HEK293T (cell line): ENCODE measurements at regions not wholly inside any gene's neighbourhood (a gene's known extent, or its start where the extent isn't known, plus 50 kb on each side); places are given as distances from the start of the nearest gene placed in this dataset.

Experiments used
- CTCF ChIA-PET: fragments of 350-600 bp; formaldehyde crosslinking; extraction: SDS; loops from one replicate; lab custom pipeline; 2021; ENCODE audit warnings: antibody characterized with exemption, inconsistent platforms; lab: Yijun Ruan, JAX
- POLR2A ChIA-PET: fragments of 350-600 bp; formaldehyde crosslinking; extraction: SDS; loops from one replicate; lab custom pipeline; 2020; ENCODE audit warnings: antibody characterized with exemption, inconsistent platforms; lab: Yijun Ruan, JAX
- DNase-seq: peaks from one replicate; pipeline ENCODE4 v3.0.0; 2012; ENCODE audit warnings: mixed read lengths; ENCODE audit errors: extremely low spot score
- ARNT ChIP-seq: fragments of 450-650 bp; IDR thresholded peaks from 2 replicates; pipeline ENCODE4 v1.6.1; 2017; ENCODE audit warnings: mild to moderate bottlenecking
- BHLHE40 ChIP-seq: fragments of 450-650 bp; IDR thresholded peaks from 2 replicates; pipeline ENCODE4 v1.6.1; 2016; ENCODE audit warnings: mild to moderate bottlenecking, moderate library complexity, borderline replicate concordance
- CTBP1 ChIP-seq: fragments of 450-650 bp; IDR thresholded peaks from 2 replicates; pipeline ENCODE4 v1.6.1; 2016; ENCODE audit warnings: borderline replicate concordance
- ELF4 ChIP-seq: fragments of 450-650 bp; IDR thresholded peaks from 2 replicates; pipeline ENCODE4 v1.6.1; 2017; ENCODE audit warnings: antibody characterized with exemption
- FOXA1 ChIP-seq: fragments of 450-650 bp; IDR thresholded peaks from 2 replicates; pipeline ENCODE4 v1.6.1; 2016; ENCODE audit warnings: mild to moderate bottlenecking
- FOXK2 ChIP-seq: fragments of 450-650 bp; IDR thresholded peaks from 2 replicates; pipeline ENCODE4 v1.6.1; 2016; ENCODE audit warnings: mild to moderate bottlenecking
- FOXM1 ChIP-seq: fragments of 450-650 bp; IDR thresholded peaks from 2 replicates; pipeline ENCODE4 v1.6.1; 2017; ENCODE audit warnings: mild to moderate bottlenecking, borderline replicate concordance
- HDGF ChIP-seq: fragments of 450-650 bp; IDR thresholded peaks from 2 replicates; pipeline ENCODE4 v1.6.1; 2017; ENCODE audit warnings: antibody characterized with exemption, borderline replicate concordance
- L3MBTL2 ChIP-seq: fragments of 450-650 bp; conservative IDR thresholded peaks from 2 replicates; pipeline ENCODE4 v1.6.1; 2016; ENCODE audit warnings: mild to moderate bottlenecking
- LEF1 ChIP-seq: fragments of 450-650 bp; IDR thresholded peaks from 2 replicates; pipeline ENCODE4 v1.6.1; 2017; ENCODE audit warnings: mild to moderate bottlenecking, borderline replicate concordance
- NFRKB ChIP-seq: fragments of 450-650 bp; IDR thresholded peaks from 2 replicates; pipeline ENCODE4 v1.6.1; 2016; ENCODE audit warnings: mild to moderate bottlenecking, moderate library complexity
- SP1 ChIP-seq: fragments of 450-650 bp; IDR thresholded peaks from 2 replicates; pipeline ENCODE4 v1.6.1; 2017
- SUZ12 ChIP-seq: fragments of 450-650 bp; IDR thresholded peaks from 2 replicates; pipeline ENCODE4 v1.6.1; 2016; ENCODE audit warnings: mild to moderate bottlenecking
- TARDBP ChIP-seq: fragments of 450-650 bp; IDR thresholded peaks from 2 replicates; pipeline ENCODE4 v1.6.1; 2016
- ZNF384 ChIP-seq: fragments of 450-650 bp; IDR thresholded peaks from 2 replicates; pipeline ENCODE4 v1.6.1; 2016
- TF ChIP-seq, protein P1 (sequence below): fragments of 450-650 bp; IDR thresholded peaks from 2 replicates; pipeline ENCODE4 v1.6.1; 2016

DNA sequence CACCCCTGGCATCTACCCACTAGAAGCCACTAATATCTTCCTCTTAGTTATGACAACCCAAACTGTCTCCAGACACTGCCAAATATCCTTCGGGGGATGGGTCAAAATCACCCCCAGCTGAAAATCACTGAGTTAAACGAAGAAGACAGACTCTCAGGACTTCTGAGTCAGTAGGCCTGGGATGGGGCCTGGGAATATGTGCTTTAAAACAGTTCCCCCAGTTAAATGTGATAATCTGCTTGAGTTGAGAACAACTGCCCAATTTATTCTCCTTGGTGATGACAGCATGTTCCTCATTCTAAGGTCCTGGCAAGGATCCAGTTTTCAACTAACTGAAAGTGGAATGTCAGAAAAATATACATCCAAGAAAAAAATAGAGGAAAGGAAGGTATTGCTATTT lies 52.4 kb downstream of the CBLL2 start:
- DNase-seq, result no peak
- ChIA-PET CTCF (no interaction called here), POLR2A (no interaction called here)
- TF ChIP-seq ARNT (no peak), CTBP1 (no peak), LEF1 (no peak)

DNA sequence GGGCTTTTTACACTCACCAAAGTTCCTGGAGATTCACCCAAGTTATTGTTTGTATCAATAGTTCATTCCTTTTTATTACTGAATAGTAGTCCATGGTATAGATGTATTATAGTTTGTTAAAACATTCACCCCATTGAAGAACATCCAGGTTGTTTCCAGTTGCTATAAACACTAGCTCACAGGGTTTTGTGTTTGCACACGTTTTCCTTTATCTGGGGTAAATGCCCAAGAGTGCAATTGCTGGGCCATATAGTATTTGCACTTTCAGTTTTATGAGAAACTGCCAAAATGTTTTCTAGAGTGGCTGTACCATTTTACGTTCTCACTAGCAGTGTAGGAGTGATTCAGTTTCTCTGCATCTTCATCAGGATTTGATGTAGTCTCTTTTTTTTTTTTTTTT lies 57.1 kb downstream of the CBLL2 start:
- DNase-seq, result no peak
- TF ChIP-seq ARNT (no peak), ELF4 (no peak)
- POLR2A ChIA-PET, result no interaction called here
- CTCF ChIA-PET, result no interaction called here

DNA sequence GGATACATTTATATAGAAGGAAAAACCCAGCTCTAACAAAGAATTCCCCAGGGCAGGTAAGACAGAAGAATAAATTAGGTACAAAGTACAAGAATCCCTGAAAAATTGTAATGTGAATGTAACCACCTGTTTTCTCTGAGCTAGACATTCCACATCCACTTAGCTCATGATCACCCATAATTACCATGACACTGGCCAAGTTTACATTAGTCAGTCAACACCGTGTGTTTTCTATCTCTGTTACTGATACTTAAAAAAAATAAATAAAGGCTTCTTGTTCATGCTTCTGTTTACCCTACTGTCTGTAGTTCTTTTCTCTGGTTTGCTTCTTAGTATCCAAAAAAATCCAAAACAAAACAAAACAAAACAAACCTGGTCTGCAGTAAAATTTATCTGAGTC lies 66.0 kb downstream of the CBLL2 start:
- TF ChIP-seq FOXA1 (no peak), FOXK2 (no peak), CTBP1 (no peak), SUZ12 (no peak), ZNF384 (no peak), ARNT (no peak), NFRKB (no peak), ELF4 (no peak), FOXM1 (no peak), SP1 (no peak), HDGF (no peak), BHLHE40 (no peak), LEF1 (no peak), L3MBTL2 (no peak), TARDBP (no peak)
- TF ChIP-seq, protein P1, sequence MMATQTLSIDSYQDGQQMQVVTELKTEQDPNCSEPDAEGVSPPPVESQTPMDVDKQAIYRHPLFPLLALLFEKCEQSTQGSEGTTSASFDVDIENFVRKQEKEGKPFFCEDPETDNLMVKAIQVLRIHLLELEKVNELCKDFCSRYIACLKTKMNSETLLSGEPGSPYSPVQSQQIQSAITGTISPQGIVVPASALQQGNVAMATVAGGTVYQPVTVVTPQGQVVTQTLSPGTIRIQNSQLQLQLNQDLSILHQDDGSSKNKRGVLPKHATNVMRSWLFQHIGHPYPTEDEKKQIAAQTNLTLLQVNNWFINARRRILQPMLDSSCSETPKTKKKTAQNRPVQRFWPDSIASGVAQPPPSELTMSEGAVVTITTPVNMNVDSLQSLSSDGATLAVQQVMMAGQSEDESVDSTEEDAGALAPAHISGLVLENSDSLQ, result no peak
- no peak for DNase-seq
- CTCF ChIA-PET, result interaction anchor here (0.7 kb wide), 1 partner anchor 1215 kb away, joined by 3 read pairs; no protein-coding TSS in a partner anchor
- POLR2A ChIA-PET, result no interaction called here

DNA sequence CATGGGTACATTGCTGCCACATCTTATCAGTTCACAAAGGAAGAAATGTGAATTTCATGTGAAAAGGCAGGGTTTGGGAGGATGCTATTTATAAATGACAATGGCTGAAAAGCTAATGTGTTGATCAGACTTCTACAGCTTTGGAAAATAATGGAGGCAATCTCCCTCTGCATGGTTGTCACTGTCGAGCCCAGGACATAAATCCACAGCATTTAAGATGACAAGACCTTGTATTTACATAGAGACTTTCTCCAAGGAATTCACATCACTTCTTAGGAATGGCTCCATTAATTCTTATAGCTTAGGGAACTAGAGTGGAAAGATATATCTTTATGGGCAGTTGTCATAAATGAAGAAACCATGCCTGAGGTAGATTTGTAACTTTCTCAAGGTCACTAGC lies 66.7 kb downstream of the CBLL2 start:
- TF ChIP-seq HDGF (no peak), SUZ12 (no peak), NFRKB (no peak), TARDBP (no peak), CTBP1 (no peak), FOXA1 (no peak), LEF1 (no peak), L3MBTL2 (no peak)
- DNase-seq, result no peak
- ChIA-PET CTCF (no interaction called here), POLR2A (no interaction called here)

DNA sequence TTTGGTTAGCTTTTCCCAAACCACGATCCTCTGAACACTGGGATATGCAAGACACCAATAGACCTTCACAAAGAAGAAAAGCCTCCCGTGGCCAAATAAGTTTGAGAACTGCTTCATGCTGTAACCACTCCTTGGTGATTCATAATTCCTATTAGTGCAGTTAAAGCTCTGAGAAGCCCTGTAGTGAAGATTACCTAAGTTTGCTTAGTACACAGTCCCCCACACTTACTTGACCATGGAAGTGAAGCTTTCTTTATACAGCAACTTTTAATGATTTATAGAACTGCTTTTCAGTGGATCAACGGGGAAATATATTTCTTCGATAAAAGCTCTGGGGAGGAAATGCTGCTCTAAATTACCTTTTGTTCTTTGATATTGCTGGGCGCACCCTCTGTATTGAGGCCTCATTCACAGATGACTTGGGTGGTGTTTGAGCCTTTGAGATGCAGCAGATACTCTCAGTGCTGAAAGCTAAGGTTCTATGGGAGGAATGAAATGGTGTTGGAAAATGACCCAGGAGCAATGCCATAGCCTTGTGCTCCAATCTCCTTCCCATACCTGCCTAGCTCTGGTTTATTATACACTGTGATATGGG lies 67.4 kb downstream of the CBLL2 start:
- CTCF ChIA-PET, result interaction anchor here (1.1 kb wide), 1 partner anchor 355 kb away, joined by 3 read pairs; no protein-coding TSS in a partner anchor
- POLR2A ChIA-PET, result no interaction called here
- no peak for DNase-seq

DNA sequence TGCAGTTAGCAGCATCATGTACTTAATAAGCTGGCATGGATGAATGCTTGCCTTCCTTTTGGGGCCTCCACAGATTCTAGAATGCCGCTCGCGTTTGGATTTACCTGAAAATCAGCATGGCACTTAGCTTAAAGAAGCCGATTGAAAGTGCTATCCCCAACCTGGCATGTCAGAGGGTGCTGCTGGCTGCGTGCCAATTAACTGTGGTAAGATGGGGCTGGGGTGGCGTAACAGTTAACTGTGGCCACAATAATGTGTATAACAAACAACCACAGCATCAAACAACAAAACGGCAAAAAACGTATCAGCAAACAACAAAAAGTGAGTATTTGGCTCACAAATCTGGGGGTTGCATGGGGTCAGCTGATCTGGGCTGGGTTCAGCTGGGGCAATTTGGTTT lies 70.5 kb downstream of the CBLL2 start:
- TF ChIP-seq FOXA1 (no peak), SP1 (no peak), ZNF384 (no peak), L3MBTL2 (no peak), NFRKB (no peak), HDGF (no peak), FOXK2 (no peak), ELF4 (no peak), BHLHE40 (no peak), FOXM1 (no peak)
- ChIA-PET CTCF (no interaction called here), POLR2A (no interaction called here)
- no peak for DNase-seq

More for the DNA sequence above, 67.4 kb downstream of the CBLL2 start:
- TF ChIP-seq SUZ12 (no peak), FOXA1 (no peak), BHLHE40 (no peak), L3MBTL2 (no peak), FOXM1 (no peak), TARDBP (no peak), ELF4 (no peak), ZNF384 (no peak), HDGF (no peak), SP1 (no peak), NFRKB (no peak), CTBP1 (no peak), ARNT (no peak)
- TF ChIP-seq, protein P1, result no peak

DNA sequence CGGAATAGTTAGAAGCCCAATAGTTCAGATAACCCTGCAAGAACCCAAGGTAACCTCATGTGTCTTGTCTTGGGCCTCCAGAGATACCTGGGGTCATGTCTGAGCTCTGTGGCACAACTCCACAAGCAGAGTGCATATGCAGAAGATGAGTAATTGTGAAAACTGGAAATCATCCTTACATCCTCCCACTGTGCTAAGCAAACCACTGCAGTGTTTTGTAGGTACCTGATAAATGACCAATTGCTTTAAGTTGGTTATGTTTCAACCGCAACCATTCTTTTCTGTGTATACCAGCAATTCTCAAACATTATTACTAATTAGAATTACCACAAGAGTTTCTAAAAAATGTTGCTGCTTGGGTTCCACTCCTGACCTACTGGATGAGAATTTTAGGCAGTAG lies 73.2 kb downstream of the CBLL2 start:
- TF ChIP-seq CTBP1 (no peak), FOXK2 (no peak), L3MBTL2 (no peak), TARDBP (no peak), FOXM1 (no peak), SUZ12 (no peak), ARNT (no peak), FOXA1 (no peak), LEF1 (no peak), BHLHE40 (no peak), HDGF (no peak), ELF4 (no peak), SP1 (no peak), NFRKB (no peak), ZNF384 (no peak)
- TF ChIP-seq, protein P1, result no peak
- ChIA-PET POLR2A (no interaction called here), CTCF (no interaction called here)
- DNase-seq, result no peak
